ENCODE measurements at regions not wholly inside any gene's neighbourhood (a gene's known extent, or its start where the extent isn't known, plus 50 kb on each side); places are given as distances from the start of the nearest gene placed in this dataset.

- Histone ChIP-seq H3K4me3 (ENCODE audit: low read length) (no peak overlapping the region), H3K4me1 (ENCODE audit: control insufficient read depth, insufficient read depth, low read length) (no peaks in the 10 kb centered on the region), H3K36me3 (ENCODE audit: control insufficient read depth, insufficient read depth, low read length) (no peaks in the 10 kb centered on the region), H3K27me3 (ENCODE audit: control insufficient read depth, insufficient read depth, low read length) (no peaks in the 10 kb centered on the region), H3K9me3 (ENCODE audit: control insufficient read depth, low read length) (no peaks in the 10 kb centered on the region), H3K9ac (ENCODE audit: low read length) (no peak overlapping the region)
Observed at GRCh38 chr7:53087274-53087673, 51.8 kb downstream of the POM121L12 start.

GRCh38 chr7:53094191-53094590 is 58.8 kb downstream of the POM121L12 start:
- no peaks in the 10 kb centered on the region for H3K4me1 ChIP-seq (ENCODE audit: control insufficient read depth, insufficient read depth, low read length)
- no peaks in the 10 kb centered on the region for H3K27me3 ChIP-seq (ENCODE audit: control insufficient read depth, insufficient read depth, low read length)
- peaks cover 6% of the 10 kb centered on the region for H3K9me3 ChIP-seq (ENCODE audit: control insufficient read depth, low read length)
- no peak overlapping the region for H3K4me3 ChIP-seq (ENCODE audit: low read length)
- H3K9ac ChIP-seq (ENCODE audit: low read length), result no peak overlapping the region
- no peaks in the 10 kb centered on the region for H3K36me3 ChIP-seq (ENCODE audit: control insufficient read depth, insufficient read depth, low read length)

GRCh38 chr7:53094827-53095226 is 59.4 kb downstream of the POM121L12 start:
- no peak overlapping the region for H3K9ac ChIP-seq (ENCODE audit: low read length)
- no peaks in the 10 kb centered on the region for H3K4me1 ChIP-seq (ENCODE audit: control insufficient read depth, insufficient read depth, low read length)
- no peaks in the 10 kb centered on the region for H3K36me3 ChIP-seq (ENCODE audit: control insufficient read depth, insufficient read depth, low read length)
- H3K9me3 ChIP-seq (ENCODE audit: control insufficient read depth, low read length), result peaks cover 6% of the 10 kb centered on the region
- no peak overlapping the region for H3K4me3 ChIP-seq (ENCODE audit: low read length)
- no peaks in the 10 kb centered on the region for H3K27me3 ChIP-seq (ENCODE audit: control insufficient read depth, insufficient read depth, low read length)

DNA sequence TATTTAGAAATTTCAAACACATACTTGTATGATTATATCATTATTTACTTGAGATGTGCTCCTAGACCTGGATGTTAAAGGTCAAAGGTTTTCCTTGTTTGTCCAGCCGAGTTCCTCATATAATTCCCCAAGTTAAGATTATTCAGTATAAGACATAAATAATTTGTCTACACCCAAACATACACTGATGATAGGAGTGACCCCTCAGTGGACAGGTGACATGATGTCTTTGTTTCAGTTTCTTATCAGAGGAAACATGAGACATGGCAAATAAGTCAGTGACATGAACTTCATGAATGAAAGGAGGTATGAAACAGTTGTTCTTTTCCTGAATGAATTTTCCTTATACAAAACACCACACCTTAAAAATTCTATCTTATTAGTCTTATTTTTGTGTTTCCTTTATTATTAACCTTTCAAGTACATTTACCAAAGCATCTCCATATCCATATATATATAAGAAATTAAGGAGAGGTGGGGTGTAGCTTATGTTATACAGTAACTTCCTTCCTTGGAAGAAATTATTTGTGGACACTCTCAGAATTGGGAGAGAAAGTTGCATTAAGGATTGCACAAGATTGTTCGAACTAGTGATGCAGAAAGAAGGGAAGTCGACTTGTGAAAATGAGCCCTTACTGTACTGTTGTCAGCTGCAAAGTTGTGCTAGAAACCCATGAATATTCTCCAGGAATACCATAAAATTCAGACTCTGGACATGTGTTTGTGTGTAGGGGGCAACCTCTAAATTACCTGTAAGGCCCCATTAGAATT is 60.5 kb downstream of the POM121L12 start:
- Histone ChIP-seq H3K9ac (ENCODE audit: low read length) (no peak overlapping the region), H3K27me3 (ENCODE audit: control insufficient read depth, insufficient read depth, low read length) (no peaks in the 10 kb centered on the region), H3K4me1 (ENCODE audit: control insufficient read depth, insufficient read depth, low read length) (no peaks in the 10 kb centered on the region), H3K36me3 (ENCODE audit: control insufficient read depth, insufficient read depth, low read length) (no peaks in the 10 kb centered on the region), H3K4me3 (ENCODE audit: low read length) (no peak overlapping the region), H3K9me3 (ENCODE audit: control insufficient read depth, low read length) (peaks cover 6% of the 10 kb centered on the region)

GRCh38 chr7:53100091-53100490 is 64.7 kb downstream of the POM121L12 start:
- Histone ChIP-seq H3K4me1 (ENCODE audit: control insufficient read depth, insufficient read depth, low read length) (no peaks in the 10 kb centered on the region), H3K27me3 (ENCODE audit: control insufficient read depth, insufficient read depth, low read length) (no peaks in the 10 kb centered on the region), H3K9me3 (ENCODE audit: control insufficient read depth, low read length) (no peaks in the 10 kb centered on the region), H3K4me3 (ENCODE audit: low read length) (no peak overlapping the region), H3K9ac (ENCODE audit: low read length) (no peak overlapping the region), H3K36me3 (ENCODE audit: control insufficient read depth, insufficient read depth, low read length) (no peaks in the 10 kb centered on the region)

DNA sequence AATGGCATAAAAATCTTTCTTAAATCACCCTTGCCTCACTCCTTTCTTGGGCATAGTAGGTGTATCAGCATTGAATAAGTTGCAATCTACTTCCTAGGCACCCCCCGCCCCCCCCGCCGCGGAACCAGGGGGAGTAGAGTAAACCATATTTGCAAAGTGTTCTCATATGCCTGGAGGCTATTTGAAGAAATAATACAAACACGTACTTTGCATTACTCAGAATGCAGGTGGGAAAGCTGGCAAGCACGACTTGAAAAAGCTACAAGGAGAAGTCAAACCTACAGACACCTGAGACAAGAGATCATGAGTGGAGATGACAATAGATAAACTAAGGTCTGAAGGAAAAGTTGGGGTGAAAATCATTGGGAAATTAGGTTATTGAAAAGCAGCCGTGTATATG is 65.6 kb downstream of the POM121L12 start:
- no peaks in the 10 kb centered on the region for H3K9me3 ChIP-seq (ENCODE audit: control insufficient read depth, low read length)
- H3K4me1 ChIP-seq (ENCODE audit: control insufficient read depth, insufficient read depth, low read length), result no peaks in the 10 kb centered on the region
- no peak overlapping the region for H3K4me3 ChIP-seq (ENCODE audit: low read length)
- H3K27me3 ChIP-seq (ENCODE audit: control insufficient read depth, insufficient read depth, low read length), result no peaks in the 10 kb centered on the region
- no peak overlapping the region for H3K9ac ChIP-seq (ENCODE audit: low read length)
- H3K36me3 ChIP-seq (ENCODE audit: control insufficient read depth, insufficient read depth, low read length), result no peaks in the 10 kb centered on the region

DNA sequence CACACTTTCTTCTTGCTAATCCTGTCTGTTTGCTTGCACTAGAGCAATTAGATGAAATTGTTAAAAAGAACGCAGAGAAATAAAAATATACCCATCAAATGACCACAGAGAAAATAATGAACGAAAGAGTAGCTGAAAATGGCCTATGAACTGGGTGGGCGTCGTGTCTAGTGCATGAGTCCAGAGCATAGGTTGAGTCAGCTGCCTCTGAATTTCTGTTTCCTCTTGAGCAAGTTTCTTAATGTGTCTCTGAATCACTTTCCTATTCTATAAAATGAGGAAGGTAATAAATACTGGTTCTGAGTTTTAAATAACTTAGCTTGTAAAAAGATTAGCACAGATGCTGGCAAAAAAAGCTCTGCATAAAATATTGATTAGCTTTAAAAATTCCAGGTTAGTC is 75.0 kb downstream of the POM121L12 start:
- Histone ChIP-seq H3K4me1 (ENCODE audit: control insufficient read depth, insufficient read depth, low read length) (no peaks in the 10 kb centered on the region), H3K27me3 (ENCODE audit: control insufficient read depth, insufficient read depth, low read length) (no peaks in the 10 kb centered on the region), H3K4me3 (ENCODE audit: low read length) (no peak overlapping the region), H3K9me3 (ENCODE audit: control insufficient read depth, low read length) (no peaks in the 10 kb centered on the region), H3K36me3 (ENCODE audit: control insufficient read depth, insufficient read depth, low read length) (no peaks in the 10 kb centered on the region), H3K9ac (ENCODE audit: low read length) (no peak overlapping the region)

GRCh38 chr7:53111031-53111430 is 75.6 kb downstream of the POM121L12 start:
- H3K9me3 ChIP-seq (ENCODE audit: control insufficient read depth, low read length), result no peaks in the 10 kb centered on the region

DNA sequence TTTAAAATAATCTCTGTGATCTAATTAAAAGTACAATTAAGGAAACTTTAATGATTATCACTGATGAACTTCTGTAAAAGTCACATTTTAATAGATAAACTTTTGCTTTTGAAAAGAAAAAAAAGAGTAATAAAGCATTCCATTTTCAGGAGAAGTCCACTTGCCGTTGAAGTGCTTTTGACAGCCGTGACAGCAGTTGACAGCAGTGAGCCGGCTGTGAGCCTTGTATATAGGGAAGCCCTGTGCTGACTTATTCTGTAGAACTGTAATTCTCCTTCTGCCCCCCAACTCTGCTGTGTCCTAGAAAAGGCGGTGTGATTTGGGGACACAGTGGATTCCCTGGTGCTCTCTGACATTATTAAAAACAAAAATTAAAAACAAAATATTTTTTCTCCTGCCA is 78.0 kb downstream of the POM121L12 start:
- Histone ChIP-seq H3K4me3 (ENCODE audit: low read length) (no peak overlapping the region), H3K4me1 (ENCODE audit: control insufficient read depth, insufficient read depth, low read length) (no peaks in the 10 kb centered on the region), H3K36me3 (ENCODE audit: control insufficient read depth, insufficient read depth, low read length) (no peaks in the 10 kb centered on the region), H3K9ac (ENCODE audit: low read length) (no peak overlapping the region), H3K27me3 (ENCODE audit: control insufficient read depth, insufficient read depth, low read length) (no peaks in the 10 kb centered on the region), H3K9me3 (ENCODE audit: control insufficient read depth, low read length) (no peaks in the 10 kb centered on the region)

More at GRCh38 chr7:53111031-53111430, 75.6 kb downstream of the POM121L12 start:
- no peak overlapping the region for H3K9ac ChIP-seq (ENCODE audit: low read length)
- H3K4me3 ChIP-seq (ENCODE audit: low read length), result no peak overlapping the region
- H3K36me3 ChIP-seq (ENCODE audit: control insufficient read depth, insufficient read depth, low read length), result no peaks in the 10 kb centered on the region
- no peaks in the 10 kb centered on the region for H3K27me3 ChIP-seq (ENCODE audit: control insufficient read depth, insufficient read depth, low read length)
- H3K4me1 ChIP-seq (ENCODE audit: control insufficient read depth, insufficient read depth, low read length), result no peaks in the 10 kb centered on the region

DNA sequence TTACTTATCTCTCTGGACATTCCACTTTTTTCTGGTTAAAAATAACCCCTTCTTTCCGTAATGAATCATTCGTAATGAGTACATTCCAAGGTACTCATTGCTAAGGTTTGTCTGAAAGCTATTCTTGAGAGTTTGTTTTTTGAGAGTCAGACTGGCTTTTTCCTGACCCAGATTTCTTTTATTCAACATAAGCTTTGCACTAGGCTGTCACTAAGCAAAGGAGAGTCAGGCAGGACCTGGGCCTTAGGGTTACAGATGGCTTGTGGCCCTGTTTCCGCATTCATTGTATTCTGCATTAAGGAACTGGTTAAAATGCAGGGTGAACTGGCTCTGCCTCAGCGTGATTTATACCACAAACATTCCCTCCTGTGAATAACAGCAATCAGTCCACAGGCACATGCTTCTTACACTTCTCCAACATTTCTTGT is 84.1 kb downstream of the POM121L12 start:
- Histone ChIP-seq H3K4me1 (ENCODE audit: control insufficient read depth, insufficient read depth, low read length) (no peaks in the 10 kb centered on the region), H3K9me3 (ENCODE audit: control insufficient read depth, low read length) (no peaks in the 10 kb centered on the region), H3K27me3 (ENCODE audit: control insufficient read depth, insufficient read depth, low read length) (no peaks in the 10 kb centered on the region), H3K9ac (ENCODE audit: low read length) (no peak overlapping the region), H3K36me3 (ENCODE audit: control insufficient read depth, insufficient read depth, low read length) (no peaks in the 10 kb centered on the region), H3K4me3 (ENCODE audit: low read length) (no peak overlapping the region)

GRCh38 chr7:53121374-53121773 is 85.9 kb downstream of the POM121L12 start:
- Histone ChIP-seq H3K9ac (ENCODE audit: low read length) (no peak overlapping the region), H3K9me3 (ENCODE audit: control insufficient read depth, low read length) (no peaks in the 10 kb centered on the region), H3K27me3 (ENCODE audit: control insufficient read depth, insufficient read depth, low read length) (no peaks in the 10 kb centered on the region), H3K36me3 (ENCODE audit: control insufficient read depth, insufficient read depth, low read length) (no peaks in the 10 kb centered on the region), H3K4me1 (ENCODE audit: control insufficient read depth, insufficient read depth, low read length) (no peaks in the 10 kb centered on the region), H3K4me3 (ENCODE audit: low read length) (no peak overlapping the region)

DNA sequence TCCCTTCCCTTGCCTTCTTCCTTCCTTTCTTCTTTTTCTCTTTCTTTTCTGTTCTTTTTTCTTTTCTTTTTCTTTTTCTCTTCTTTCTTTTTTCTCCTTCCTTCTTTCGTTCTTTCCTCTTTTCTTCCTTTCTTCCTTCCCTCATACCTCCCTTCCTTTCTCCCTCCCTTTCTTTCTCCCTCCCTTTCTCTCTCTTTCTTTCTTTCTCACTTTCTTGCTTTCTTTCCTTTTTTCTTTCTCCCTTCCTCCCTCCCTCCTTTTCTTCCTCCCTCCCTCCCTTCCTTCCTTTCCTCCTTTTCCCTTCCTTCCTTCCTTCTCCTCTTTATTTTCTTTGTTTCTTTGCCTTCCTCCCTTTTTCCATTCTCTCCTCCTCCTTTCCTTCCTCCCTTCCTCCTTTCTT is 96.3 kb downstream of the POM121L12 start:
- Histone ChIP-seq H3K4me3 (ENCODE audit: low read length) (no peak overlapping the region), H3K27me3 (ENCODE audit: control insufficient read depth, insufficient read depth, low read length) (no peaks in the 10 kb centered on the region), H3K36me3 (ENCODE audit: control insufficient read depth, insufficient read depth, low read length) (no peaks in the 10 kb centered on the region), H3K9me3 (ENCODE audit: control insufficient read depth, low read length) (no peaks in the 10 kb centered on the region), H3K9ac (ENCODE audit: low read length) (no peak overlapping the region), H3K4me1 (ENCODE audit: control insufficient read depth, insufficient read depth, low read length) (no peaks in the 10 kb centered on the region)

- Histone ChIP-seq H3K4me1 (ENCODE audit: control insufficient read depth, insufficient read depth, low read length) (no peaks in the 10 kb centered on the region), H3K36me3 (ENCODE audit: control insufficient read depth, insufficient read depth, low read length) (no peaks in the 10 kb centered on the region), H3K9me3 (ENCODE audit: control insufficient read depth, low read length) (no peaks in the 10 kb centered on the region), H3K4me3 (ENCODE audit: low read length) (no peak overlapping the region), H3K9ac (ENCODE audit: low read length) (no peak overlapping the region), H3K27me3 (ENCODE audit: control insufficient read depth, insufficient read depth, low read length) (no peaks in the 10 kb centered on the region)
Observed at GRCh38 chr7:53151496-53151895, 116.1 kb downstream of the POM121L12 start.

All from mucosa of stomach (tissue), 1 donor.